ENCODE measurements at regions not wholly inside any gene's neighbourhood (a gene's known extent, or its start where the extent isn't known, plus 50 kb on each side); places are given as distances from the start of the nearest gene placed in this dataset.

GRCh38 chr11:134800826-134801225 lies 388.8 kb upstream of the B3GAT1 start:
- H3K36me3 ChIP-seq, result no peaks in the 10 kb centered on the region
- intact Hi-C loops (cut with DNase I), result no loop called here
- no peak overlapping the region for H3K27ac ChIP-seq
- no peak overlapping the region for H3K4me3 ChIP-seq
- no peak for TF ChIP-seq CTCF (IDR thresholded peaks at IDR 0.05)
- no peak for TF ChIP-seq POLR2A (IDR thresholded peaks at IDR 0.05)
- TF ChIP-seq EP300 (IDR thresholded peaks at IDR 0.05), result no peak
- no peaks in the 10 kb centered on the region for H3K9me3 ChIP-seq
- WGBS, 3 donors, result 6 to 11% (median 11%) methylated on average over 11 of the region's 11 CpGs
- H3K4me1 ChIP-seq (ENCODE audit: insufficient read depth), result no peaks in the 10 kb centered on the region
- H3K27me3 ChIP-seq, result no peaks in the 10 kb centered on the region
- DNase-seq, result no peak

- no peak for DNase-seq
- H3K4me3 ChIP-seq, result no peak overlapping the region
- intact Hi-C loops (cut with DNase I), result no loop called here
- no peaks in the 10 kb centered on the region for H3K4me1 ChIP-seq (ENCODE audit: insufficient read depth)
- TF ChIP-seq EP300 (IDR thresholded peaks at IDR 0.05) (no peak), CTCF (IDR thresholded peaks at IDR 0.05) (no peak), POLR2A (IDR thresholded peaks at IDR 0.05) (no peak)
- WGBS, 3 donors, result 78 to 81% (median 81%) methylated on average over 17 of the region's 17 CpGs
- H3K36me3 ChIP-seq, result no peaks in the 10 kb centered on the region
- no peaks in the 10 kb centered on the region for H3K9me3 ChIP-seq
- H3K27ac ChIP-seq, result no peak overlapping the region
- H3K27me3 ChIP-seq, result no peaks in the 10 kb centered on the region
These were observed 388.1 kb upstream of the B3GAT1 start for GRCh38 chr11:134800130-134800529.

GRCh38 chr11:134799386-134799785 lies 387.3 kb upstream of the B3GAT1 start:
- Histone ChIP-seq H3K9me3 (no peaks in the 10 kb centered on the region), H3K27ac (no peak overlapping the region), H3K4me1 (ENCODE audit: insufficient read depth) (no peaks in the 10 kb centered on the region), H3K36me3 (no peaks in the 10 kb centered on the region), H3K27me3 (no peaks in the 10 kb centered on the region), H3K4me3 (no peak overlapping the region)
- DNase-seq, result no peak
- intact Hi-C loops (cut with DNase I), result no loop called here
- TF ChIP-seq CTCF (IDR thresholded peaks at IDR 0.05), result no peak
- no peak for TF ChIP-seq POLR2A (IDR thresholded peaks at IDR 0.05)
- TF ChIP-seq EP300 (IDR thresholded peaks at IDR 0.05), result no peak
- WGBS, 3 donors, result 74 to 83% (median 79%) methylated on average over 8 of the region's 8 CpGs

GRCh38 chr11:134797411-134798089 lies 385.5 kb upstream of the B3GAT1 start:
- no peaks in the 10 kb centered on the region for H3K36me3 ChIP-seq
- TF ChIP-seq EP300 (IDR thresholded peaks at IDR 0.05) (no peak), POLR2A (IDR thresholded peaks at IDR 0.05) (no peak), CTCF (IDR thresholded peaks at IDR 0.05) (no peak)
- DNase-seq, result no peak
- H3K4me1 ChIP-seq (ENCODE audit: insufficient read depth), result no peaks in the 10 kb centered on the region
- no peak overlapping the region for H3K4me3 ChIP-seq
- H3K27me3 ChIP-seq, result no peaks in the 10 kb centered on the region
- WGBS, 3 donors, result 74 to 87% (median 77%) methylated on average over 17 of the region's 17 CpGs
- no peaks in the 10 kb centered on the region for H3K9me3 ChIP-seq
- H3K27ac ChIP-seq, result no peak overlapping the region
- intact Hi-C loops (cut with DNase I), result no loop called here
